Cardiac muscle cell (in vitro differentiated cells and primary cell): ENCODE measurements at regions not wholly inside any gene's neighbourhood (a gene's known extent, or its start where the extent isn't known, plus 50 kb on each side); places are given as distances from the start of the nearest gene placed in this dataset.

Source experiments
- DNase-seq, 2 donors: peaks; one replicate each; pipeline versions ENCODE4 v3.0.0 to v3.0.0-alpha.2; 2010 to 2017; ENCODE audit warnings: low read depth in 1 of 2, low spot score in 1 of 2
- H3K27ac ChIP-seq: fragments of 200-600 bp; sonication (generic); 2 replicates; pipeline ENCODE4 v1.5.1; 2016
- H3K27me3 ChIP-seq: fragments of 200-600 bp; sonication (generic); 2 replicates; pipeline ENCODE4 v1.6.0; 2016; ENCODE audit warnings: control low read depth
- H3K36me3 ChIP-seq: fragments of 200-600 bp; sonication (generic); 2 replicates; pipeline ENCODE4 v1.5.1; 2016; ENCODE audit warnings: control low read depth
- H3K4me1 ChIP-seq: fragments of 200-600 bp; sonication (generic); 2 replicates; pipeline ENCODE4 v1.8.1; 2017; ENCODE audit warnings: low read depth, mild to moderate bottlenecking, mixed run types
- H3K4me3 ChIP-seq: fragments of 200-600 bp; sonication (generic); 2 replicates; pipeline ENCODE4 v1.5.1; 2016; ENCODE audit warnings: mild to moderate bottlenecking
- H3K9me3 ChIP-seq: fragments of 200-600 bp; sonication (generic); 2 replicates; pipeline ENCODE4 v1.5.1; 2017; ENCODE audit warnings: low read depth, mild to moderate bottlenecking, control low read depth
- TF ChIP-seq, protein P1 (sequence below): IDR thresholded peaks from 2 replicates; pipeline ENCODE4 v1.5.1; 2012; ENCODE audit warnings: low read depth, mild to moderate bottlenecking, low read length

DNA sequence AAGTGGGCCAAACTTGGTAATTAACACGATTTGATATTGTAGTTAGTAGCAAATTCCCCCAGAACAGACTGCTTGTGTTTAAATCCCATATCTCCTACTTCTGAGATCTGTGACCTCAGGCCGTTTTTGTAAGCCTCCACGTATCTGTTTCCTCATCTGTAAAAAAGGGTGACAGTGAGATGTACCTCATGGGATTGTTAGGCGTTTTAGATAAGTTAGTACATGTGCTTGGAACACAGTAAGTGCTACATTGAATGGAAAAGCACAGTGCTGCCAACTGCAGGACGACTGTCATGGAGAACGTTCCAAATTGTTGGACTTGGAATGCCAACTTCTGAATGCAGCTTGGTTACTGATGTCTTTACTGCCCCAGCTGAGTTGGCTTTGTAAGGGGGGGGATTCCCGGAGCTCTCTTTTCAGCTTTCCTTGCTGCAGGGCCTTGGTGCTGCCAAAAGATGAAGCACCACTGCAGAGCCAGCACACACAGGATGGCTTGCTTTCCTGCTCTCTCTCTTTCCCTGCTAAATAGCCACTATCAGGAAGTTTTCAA is 108.6 kb downstream of the OPN5 start:
- Histone ChIP-seq H3K27ac (no peak overlapping the region), H3K36me3 (no peaks in the 10 kb centered on the region), H3K4me1 (no peaks in the 10 kb centered on the region), H3K4me3 (no peak overlapping the region), H3K9me3 (no peaks in the 10 kb centered on the region), H3K27me3 (no peaks in the 10 kb centered on the region)
- DNase-seq: no peak
- TF ChIP-seq, protein P1, sequence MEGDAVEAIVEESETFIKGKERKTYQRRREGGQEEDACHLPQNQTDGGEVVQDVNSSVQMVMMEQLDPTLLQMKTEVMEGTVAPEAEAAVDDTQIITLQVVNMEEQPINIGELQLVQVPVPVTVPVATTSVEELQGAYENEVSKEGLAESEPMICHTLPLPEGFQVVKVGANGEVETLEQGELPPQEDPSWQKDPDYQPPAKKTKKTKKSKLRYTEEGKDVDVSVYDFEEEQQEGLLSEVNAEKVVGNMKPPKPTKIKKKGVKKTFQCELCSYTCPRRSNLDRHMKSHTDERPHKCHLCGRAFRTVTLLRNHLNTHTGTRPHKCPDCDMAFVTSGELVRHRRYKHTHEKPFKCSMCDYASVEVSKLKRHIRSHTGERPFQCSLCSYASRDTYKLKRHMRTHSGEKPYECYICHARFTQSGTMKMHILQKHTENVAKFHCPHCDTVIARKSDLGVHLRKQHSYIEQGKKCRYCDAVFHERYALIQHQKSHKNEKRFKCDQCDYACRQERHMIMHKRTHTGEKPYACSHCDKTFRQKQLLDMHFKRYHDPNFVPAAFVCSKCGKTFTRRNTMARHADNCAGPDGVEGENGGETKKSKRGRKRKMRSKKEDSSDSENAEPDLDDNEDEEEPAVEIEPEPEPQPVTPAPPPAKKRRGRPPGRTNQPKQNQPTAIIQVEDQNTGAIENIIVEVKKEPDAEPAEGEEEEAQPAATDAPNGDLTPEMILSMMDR: no peak

DNA sequence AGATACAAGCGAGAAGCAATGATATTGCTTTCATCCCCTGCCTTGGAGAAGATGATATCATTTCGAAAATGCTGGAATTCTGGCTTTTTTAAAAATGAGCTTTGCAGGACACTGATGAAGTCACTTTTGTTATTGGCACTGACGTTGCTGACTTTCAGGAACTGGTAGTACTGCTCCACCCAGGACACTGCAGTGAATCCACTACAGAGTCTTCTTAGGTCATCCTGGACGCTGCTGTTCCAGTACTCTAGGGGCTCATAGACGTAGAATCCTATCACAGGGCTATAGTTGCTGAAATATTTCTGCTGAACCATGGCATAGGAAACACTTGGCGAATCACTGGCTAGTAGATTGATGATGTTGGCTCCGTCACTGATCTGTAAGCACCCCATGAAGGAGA is 97.2 kb downstream of the OPN5 start:
- Histone ChIP-seq H3K4me1 (no peaks in the 10 kb centered on the region), H3K27me3 (no peaks in the 10 kb centered on the region), H3K4me3 (no peak overlapping the region), H3K27ac (no peak overlapping the region), H3K9me3 (no peaks in the 10 kb centered on the region), H3K36me3 (no peaks in the 10 kb centered on the region)
- DNase-seq: no peak
- TF ChIP-seq, protein P1: no peak
